Loucy (cell line): ENCODE measurements at regions not wholly inside any gene's neighbourhood (a gene's known extent, or its start where the extent isn't known, plus 50 kb on each side); places are given as distances from the start of the nearest gene placed in this dataset.

Experiments
- H2AFZ ChIP-seq: fragments of 200-600 bp; sonication (generic); 2 replicates; pipeline ENCODE4 v1.6.0; 2016; ENCODE audit warnings: antibody characterized with exemption, mild to moderate bottlenecking, low read length, moderate library complexity
- H3F3A ChIP-seq: fragments of 200-600 bp; 2 replicates; pipeline ENCODE4 v1.6.0; 2016; ENCODE audit warnings: antibody characterized with exemption, low read depth, mild to moderate bottlenecking
- H3K27me3 ChIP-seq: fragments of 200-600 bp; sonication (generic); 2 replicates; pipeline ENCODE4 v1.6.1; 2014; ENCODE audit warnings: low read length, mild to moderate bottlenecking; ENCODE audit not compliant: insufficient read depth, poor library complexity, severe bottlenecking
- H3K36me3 ChIP-seq: fragments of 200-600 bp; sonication (generic); 2 replicates; pipeline ENCODE4 v1.6.1; 2016; ENCODE audit warnings: low read length; ENCODE audit not compliant: insufficient read depth
- H3K4me1 ChIP-seq: fragments of 200-600 bp; sonication (generic); 2 replicates; pipeline ENCODE4 v1.5.1; 2014; ENCODE audit warnings: low read length, mild to moderate bottlenecking; ENCODE audit not compliant: insufficient read depth, poor library complexity, severe bottlenecking
- H3K4me2 ChIP-seq: fragments of 200-600 bp; sonication (generic); 2 replicates; pipeline ENCODE4 v1.6.0; 2014; ENCODE audit warnings: antibody characterized with exemption, low read length, low read depth, mild to moderate bottlenecking; ENCODE audit not compliant: poor library complexity, severe bottlenecking
- H3K4me3 ChIP-seq: fragments of 200-600 bp; sonication (generic); 2 replicates; pipeline ENCODE4 v1.5.1; 2014; ENCODE audit warnings: low read length, mild to moderate bottlenecking, mixed read lengths; ENCODE audit not compliant: poor library complexity, severe bottlenecking
- H3K79me2 ChIP-seq: fragments of 200-600 bp; sonication (generic); 2 replicates; pipeline ENCODE4 v1.6.1; 2014; ENCODE audit warnings: low read length; ENCODE audit not compliant: insufficient read depth
- H3K9ac ChIP-seq: fragments of 200-600 bp; sonication (generic); 2 replicates; pipeline ENCODE4 v1.6.0; 2014; ENCODE audit warnings: mild to moderate bottlenecking, low read depth, low read length, moderate library complexity; ENCODE audit not compliant: poor library complexity, severe bottlenecking
- H3K9me2 ChIP-seq: fragments of 200-600 bp; sonication (generic); replicated peaks from 2 replicates; pipeline ENCODE4 v1.6.1; 2016; ENCODE audit warnings: low read depth, low read length, mixed read lengths
- H3K9me3 ChIP-seq: fragments of 200-600 bp; sonication (generic); 2 replicates; pipeline ENCODE4 v1.6.1; 2014; ENCODE audit warnings: mild to moderate bottlenecking, antibody characterized with exemption, low read length, low read depth; ENCODE audit not compliant: insufficient read depth
- H4K20me1 ChIP-seq: fragments of 200-600 bp; sonication (generic); 2 replicates; pipeline ENCODE4 v1.6.0; 2014; ENCODE audit warnings: antibody characterized with exemption, low read length, mild to moderate bottlenecking; ENCODE audit not compliant: insufficient read depth, poor library complexity, severe bottlenecking
- EZH2phosphoT487 ChIP-seq: fragments of 200-600 bp; IDR thresholded peaks from 2 replicates; pipeline ENCODE4 v1.6.1; 2018; ENCODE audit warnings: antibody characterized with exemption, mild to moderate bottlenecking, moderate library complexity, borderline replicate concordance
- TF ChIP-seq, protein P1 (sequence below): fragments of 200-600 bp; sonication (generic); conservative IDR thresholded peaks from 2 replicates; pipeline ENCODE4 v1.5.1; 2014; ENCODE audit warnings: mild to moderate bottlenecking, antibody characterized with exemption, low read length

DNA sequence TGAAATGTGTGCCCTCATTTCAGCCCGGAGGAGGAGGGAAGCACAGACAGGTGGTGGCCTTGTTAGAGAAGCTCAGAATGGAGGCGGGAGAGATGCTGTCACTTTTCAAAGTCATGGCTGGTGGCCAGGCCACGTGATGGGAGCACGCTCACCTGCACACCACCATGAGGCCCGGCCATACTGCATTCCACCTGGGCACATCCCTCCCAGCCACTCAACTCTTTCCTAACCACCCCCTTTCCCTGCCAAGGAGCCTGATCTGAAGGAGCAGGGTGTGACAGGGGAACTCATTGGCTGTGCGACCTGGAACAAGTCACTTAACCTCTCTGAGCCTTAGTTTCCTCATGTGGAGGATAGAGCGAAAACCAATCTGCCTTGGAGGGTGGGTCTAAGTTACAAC, 364.5 kb downstream of the CTTN start:
- Histone ChIP-seq H3F3A (no peaks in the 10 kb centered on the region), H3K79me2 (no peaks in the 10 kb centered on the region), H3K27me3 (no peaks in the 10 kb centered on the region), H3K9ac (no peak overlapping the region), H4K20me1 (no peaks in the 10 kb centered on the region), H3K36me3 (no peaks in the 10 kb centered on the region), H2AFZ (no peak overlapping the region), H3K4me2 (no peak overlapping the region), H3K9me3 (peaks cover 27% of the 10 kb centered on the region; the same call in 1 of the 2 replicates), H3K4me1 (no peaks in the 10 kb centered on the region), H3K4me3 (no peak overlapping the region), H3K9me2 (no peaks in the 10 kb centered on the region)
- no peak for TF ChIP-seq EZH2phosphoT487
- TF ChIP-seq, protein P1, sequence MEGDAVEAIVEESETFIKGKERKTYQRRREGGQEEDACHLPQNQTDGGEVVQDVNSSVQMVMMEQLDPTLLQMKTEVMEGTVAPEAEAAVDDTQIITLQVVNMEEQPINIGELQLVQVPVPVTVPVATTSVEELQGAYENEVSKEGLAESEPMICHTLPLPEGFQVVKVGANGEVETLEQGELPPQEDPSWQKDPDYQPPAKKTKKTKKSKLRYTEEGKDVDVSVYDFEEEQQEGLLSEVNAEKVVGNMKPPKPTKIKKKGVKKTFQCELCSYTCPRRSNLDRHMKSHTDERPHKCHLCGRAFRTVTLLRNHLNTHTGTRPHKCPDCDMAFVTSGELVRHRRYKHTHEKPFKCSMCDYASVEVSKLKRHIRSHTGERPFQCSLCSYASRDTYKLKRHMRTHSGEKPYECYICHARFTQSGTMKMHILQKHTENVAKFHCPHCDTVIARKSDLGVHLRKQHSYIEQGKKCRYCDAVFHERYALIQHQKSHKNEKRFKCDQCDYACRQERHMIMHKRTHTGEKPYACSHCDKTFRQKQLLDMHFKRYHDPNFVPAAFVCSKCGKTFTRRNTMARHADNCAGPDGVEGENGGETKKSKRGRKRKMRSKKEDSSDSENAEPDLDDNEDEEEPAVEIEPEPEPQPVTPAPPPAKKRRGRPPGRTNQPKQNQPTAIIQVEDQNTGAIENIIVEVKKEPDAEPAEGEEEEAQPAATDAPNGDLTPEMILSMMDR: no peak

DNA sequence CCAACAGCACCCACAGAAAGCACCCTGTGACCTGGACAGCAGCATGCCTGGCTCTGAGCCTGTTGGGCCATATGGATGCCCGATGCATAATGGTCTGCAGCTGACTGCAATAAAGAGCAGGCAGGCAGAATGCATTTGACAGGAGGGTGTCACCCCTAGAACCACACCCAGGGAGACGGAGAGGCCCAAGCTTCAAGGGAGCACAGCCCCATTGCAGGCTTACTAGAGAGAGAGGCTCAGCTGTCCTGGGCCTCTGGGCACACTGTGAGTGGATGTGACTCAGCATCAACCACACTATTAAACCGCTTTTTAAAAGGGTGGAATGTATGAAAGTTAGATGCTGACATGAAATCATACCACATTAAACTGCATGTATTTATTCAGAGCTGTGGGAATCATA, 365.3 kb downstream of the CTTN start:
- no peaks in the 10 kb centered on the region for H3K4me1 ChIP-seq
- H3K79me2 ChIP-seq: no peaks in the 10 kb centered on the region
- H3K9ac ChIP-seq: no peak overlapping the region
- no peaks in the 10 kb centered on the region for H3K36me3 ChIP-seq
- no peak overlapping the region for H2AFZ ChIP-seq
- no peaks in the 10 kb centered on the region for H3K9me2 ChIP-seq
- no peaks in the 10 kb centered on the region for H3F3A ChIP-seq
- no peaks in the 10 kb centered on the region for H3K27me3 ChIP-seq
- no peak overlapping the region for H3K4me3 ChIP-seq
- H4K20me1 ChIP-seq: no peaks in the 10 kb centered on the region
- no peak overlapping the region for H3K4me2 ChIP-seq
- TF ChIP-seq, protein P1: no peak
- no peak for TF ChIP-seq EZH2phosphoT487
- peaks cover 27% of the 10 kb centered on the region; the same call in 1 of the 2 replicates for H3K9me3 ChIP-seq

DNA sequence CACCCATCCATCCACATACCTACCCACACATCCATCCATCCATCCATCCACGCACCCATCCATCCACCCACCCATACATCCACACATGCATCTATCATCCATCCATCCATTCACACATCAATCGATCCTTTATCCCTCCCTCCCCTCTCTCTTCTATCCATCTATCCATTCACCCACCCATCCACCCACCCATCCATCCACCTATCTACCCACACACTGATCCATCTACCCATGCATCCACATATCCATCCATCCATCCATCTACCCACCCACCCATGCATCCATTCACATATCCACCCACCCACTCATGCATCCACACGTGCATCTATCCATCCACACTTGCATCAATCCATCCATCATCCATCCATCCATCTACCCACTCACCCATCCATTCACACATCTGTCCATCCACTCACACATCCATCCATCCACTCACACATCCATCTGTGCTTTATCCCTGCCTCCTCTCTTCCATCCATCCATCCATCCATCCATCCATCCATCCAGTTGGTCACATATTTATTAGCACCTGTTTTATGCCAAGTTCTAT, 366.1 kb downstream of the CTTN start:
- Histone ChIP-seq H3K9me2 (no peaks in the 10 kb centered on the region), H4K20me1 (no peaks in the 10 kb centered on the region), H3K36me3 (no peaks in the 10 kb centered on the region), H3K9ac (no peak overlapping the region), H3K9me3 (peaks cover 30% of the 10 kb centered on the region; the same call in 1 of the 2 replicates), H3K4me2 (no peak overlapping the region), H3K4me1 (no peaks in the 10 kb centered on the region), H3F3A (no peaks in the 10 kb centered on the region), H3K4me3 (no peak overlapping the region), H3K27me3 (no peaks in the 10 kb centered on the region), H2AFZ (no peak overlapping the region), H3K79me2 (no peaks in the 10 kb centered on the region)
- no peak for TF ChIP-seq EZH2phosphoT487
- TF ChIP-seq, protein P1: no peak
